ENCODE measurements at regions not wholly inside any gene's neighbourhood (a gene's known extent, or its start where the extent isn't known, plus 50 kb on each side); places are given as distances from the start of the nearest gene placed in this dataset.

DNA sequence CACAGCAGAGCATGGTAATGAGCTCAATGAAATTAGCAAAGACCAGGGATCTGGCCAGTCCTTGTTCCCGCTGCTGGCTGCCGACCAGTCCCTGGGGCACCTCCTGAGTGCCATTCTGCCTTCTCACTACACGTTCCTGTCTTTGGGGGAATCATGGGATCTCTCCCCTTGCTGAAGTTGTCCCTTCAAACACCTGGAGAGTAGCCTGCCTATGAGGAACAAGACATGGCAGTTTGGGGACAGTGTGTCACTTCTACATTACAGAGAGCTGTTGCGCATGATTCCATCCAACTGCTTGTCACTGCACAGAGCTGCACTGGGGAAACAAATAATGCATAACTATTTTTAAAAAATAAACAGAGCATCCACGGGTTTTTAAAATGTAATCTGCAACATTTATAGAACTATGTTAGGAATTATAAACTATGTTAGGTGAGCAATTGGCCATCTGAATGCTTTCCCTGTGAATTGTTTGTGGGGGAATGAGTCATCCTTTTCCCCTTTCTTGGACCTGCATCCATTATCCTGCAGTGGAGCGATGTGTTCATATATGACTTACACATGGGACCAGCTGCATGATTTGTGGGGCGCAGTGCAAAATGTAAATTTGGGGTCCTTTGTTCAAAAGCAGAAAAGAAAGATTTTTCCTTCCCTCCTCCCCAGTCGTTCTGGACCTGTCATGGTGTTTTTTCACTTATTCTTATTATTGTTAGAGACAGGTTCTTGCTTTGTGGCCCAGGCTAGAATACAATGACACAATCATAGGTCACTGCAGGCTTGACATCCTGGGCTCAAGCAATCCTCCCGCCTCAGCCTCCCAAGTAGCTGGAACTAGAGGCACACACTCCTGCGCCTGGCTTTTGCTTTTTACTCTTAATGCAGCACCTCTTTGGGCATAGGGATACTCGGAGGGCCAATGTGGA is 115.0 kb upstream of the TBL1X start:
- intact Hi-C loops (cut with DNase I): loop anchor here in 4 of 10 donors (10.0 kb wide), 4 partner anchors 95 to 345 kb away; partner anchors contain the start of gene TBL1X (in 2 of the 4)
- TF ChIP-seq, protein P1, sequence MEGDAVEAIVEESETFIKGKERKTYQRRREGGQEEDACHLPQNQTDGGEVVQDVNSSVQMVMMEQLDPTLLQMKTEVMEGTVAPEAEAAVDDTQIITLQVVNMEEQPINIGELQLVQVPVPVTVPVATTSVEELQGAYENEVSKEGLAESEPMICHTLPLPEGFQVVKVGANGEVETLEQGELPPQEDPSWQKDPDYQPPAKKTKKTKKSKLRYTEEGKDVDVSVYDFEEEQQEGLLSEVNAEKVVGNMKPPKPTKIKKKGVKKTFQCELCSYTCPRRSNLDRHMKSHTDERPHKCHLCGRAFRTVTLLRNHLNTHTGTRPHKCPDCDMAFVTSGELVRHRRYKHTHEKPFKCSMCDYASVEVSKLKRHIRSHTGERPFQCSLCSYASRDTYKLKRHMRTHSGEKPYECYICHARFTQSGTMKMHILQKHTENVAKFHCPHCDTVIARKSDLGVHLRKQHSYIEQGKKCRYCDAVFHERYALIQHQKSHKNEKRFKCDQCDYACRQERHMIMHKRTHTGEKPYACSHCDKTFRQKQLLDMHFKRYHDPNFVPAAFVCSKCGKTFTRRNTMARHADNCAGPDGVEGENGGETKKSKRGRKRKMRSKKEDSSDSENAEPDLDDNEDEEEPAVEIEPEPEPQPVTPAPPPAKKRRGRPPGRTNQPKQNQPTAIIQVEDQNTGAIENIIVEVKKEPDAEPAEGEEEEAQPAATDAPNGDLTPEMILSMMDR (IDR thresholded peaks at IDR 0.05): no peak
- no peak for ATAC-seq
- Histone ChIP-seq H3K9me3 (no peaks in the 10 kb centered on the region), H3K27me3 (no peaks in the 10 kb centered on the region), H3K27ac (no peak overlapping the region), H3K36me3 (no peaks in the 10 kb centered on the region), H3K4me3 (no peak overlapping the region), H3K4me1 (peaks cover 0 to 26% (median 0%) of the 10 kb centered on the region in 9 donors)
- no peak for DNase-seq
- WGBS, 2 donors: 76 to 81% methylated on average over 11 of the region's 11 CpGs

DNA sequence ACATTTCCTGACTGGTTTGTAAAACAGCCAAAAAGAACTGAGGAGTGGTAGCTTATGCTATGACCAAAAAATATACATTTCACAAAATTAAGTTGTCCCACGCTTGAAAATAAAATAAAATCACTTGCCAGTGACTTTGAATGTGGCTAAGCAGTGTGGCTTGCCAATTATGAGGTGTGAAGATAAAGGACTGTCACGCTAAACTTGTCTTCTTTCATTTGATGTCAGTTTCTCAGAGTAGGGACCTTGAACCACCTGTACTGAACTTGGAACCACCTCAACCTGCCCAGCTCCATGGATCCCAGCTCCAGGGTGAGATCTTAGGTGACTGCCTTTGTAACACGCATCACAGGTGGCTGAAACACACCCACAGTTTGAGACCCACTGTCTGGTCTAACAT is 113.7 kb upstream of the TBL1X start:
- H3K27ac ChIP-seq: peak overlapping the region in 1 of 10 donors; percentile 67
- 75 to 84% methylated on average over 3 of the region's 3 CpGs for WGBS, 2 donors
- DNase-seq (no peak), ATAC-seq (no peak)
- no peaks in the 10 kb centered on the region for H3K27me3 ChIP-seq
- H3K9me3 ChIP-seq: no peaks in the 10 kb centered on the region
- intact Hi-C loops (cut with DNase I): loop anchor here in 2 of 10 donors (10.0 kb wide), 2 partner anchors 94 to 104 kb away; no protein-coding TSS in a partner anchor
- no peak overlapping the region for H3K4me3 ChIP-seq
- H3K36me3 ChIP-seq: no peaks in the 10 kb centered on the region
- peaks cover 0 to 38% (median 0%) of the 10 kb centered on the region in 9 donors for H3K4me1 ChIP-seq
- TF ChIP-seq, protein P1 (IDR thresholded peaks at IDR 0.05): no peak

DNA sequence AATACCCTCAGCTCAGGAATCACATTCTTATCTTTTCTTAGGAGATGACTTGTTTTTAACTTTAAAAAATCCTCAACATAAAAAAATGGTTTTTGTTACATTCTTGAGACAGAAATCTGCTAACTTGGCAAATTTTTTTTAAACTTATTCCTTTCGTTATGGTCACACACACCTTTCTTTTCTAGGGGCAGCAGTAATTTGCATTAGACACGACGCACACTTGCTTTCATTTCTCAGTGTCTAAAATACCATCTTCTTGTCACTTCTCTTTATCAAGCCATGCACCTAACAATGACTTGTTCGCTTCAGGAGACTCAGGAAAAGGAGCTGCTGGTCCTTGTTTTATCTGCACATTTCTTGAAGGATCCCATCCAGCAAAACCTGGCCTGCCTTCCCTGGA is 112.6 kb upstream of the TBL1X start:
- 57 to 89% methylated on average over 4 of the region's 4 CpGs for WGBS, 2 donors
- peaks cover 0 to 38% (median 0%) of the 10 kb centered on the region in 9 donors for H3K4me1 ChIP-seq
- H3K9me3 ChIP-seq: no peaks in the 10 kb centered on the region
- TF ChIP-seq, protein P1 (IDR thresholded peaks at IDR 0.05): no peak
- DNase-seq: no peak
- peak overlapping the region in 1 of 10 donors; percentile 8 for H3K4me3 ChIP-seq
- H3K36me3 ChIP-seq: no peaks in the 10 kb centered on the region
- ATAC-seq: no peak
- peak overlapping the region in 1 of 10 donors; percentile 67 for H3K27ac ChIP-seq
- no peaks in the 10 kb centered on the region for H3K27me3 ChIP-seq
- intact Hi-C loops (cut with DNase I): loop anchor here in 2 of 10 donors (10.0 kb wide), 2 partner anchors 93 to 103 kb away; no protein-coding TSS in a partner anchor

DNA sequence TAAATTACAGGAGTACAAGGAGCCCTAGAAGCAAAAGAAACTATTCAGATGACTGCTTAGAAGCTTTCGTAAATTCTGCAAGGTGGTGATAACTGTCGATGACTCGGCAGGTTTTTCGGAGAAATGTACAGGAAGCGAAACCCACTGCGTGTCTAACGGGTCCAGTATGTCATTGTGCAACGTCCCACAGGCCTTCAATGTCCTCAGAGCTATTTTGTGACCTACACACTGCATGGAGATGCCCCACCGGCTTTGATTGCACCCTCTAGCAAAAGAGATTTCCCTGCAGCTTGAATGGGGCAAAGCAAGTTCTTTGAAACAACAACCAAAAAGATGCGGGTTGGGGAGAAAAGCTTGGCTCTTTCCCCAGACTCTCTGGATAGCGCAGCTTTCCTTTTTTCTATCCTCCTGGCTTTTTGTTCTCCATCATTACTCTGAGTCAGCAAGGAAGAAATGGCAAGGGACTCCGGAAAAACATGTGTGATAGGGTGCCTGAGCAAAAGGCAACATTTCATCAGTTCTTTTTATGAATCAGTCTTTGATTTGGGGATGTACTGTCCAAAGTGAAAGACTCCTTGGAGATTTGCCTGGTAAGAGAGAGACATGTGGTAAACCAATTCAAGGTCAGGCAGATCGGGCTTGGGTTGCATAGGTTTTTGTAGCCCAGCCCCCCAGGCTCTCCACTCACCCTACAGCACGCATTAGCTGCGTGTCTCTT is 112.0 kb upstream of the TBL1X start:
- Histone ChIP-seq H3K4me3 (peak overlapping the region in 1 of 10 donors; percentile 8), H3K4me1 (peaks cover 0 to 38% (median 0%) of the 10 kb centered on the region in 9 donors), H3K36me3 (no peaks in the 10 kb centered on the region), H3K27me3 (no peaks in the 10 kb centered on the region), H3K9me3 (no peaks in the 10 kb centered on the region), H3K27ac (peak overlapping the region in 1 of 10 donors; percentile 67)
- TF ChIP-seq, protein P1 (IDR thresholded peaks at IDR 0.05): no peak
- intact Hi-C loops (cut with DNase I): loop anchor here in 2 of 10 donors (10.0 kb wide), 2 partner anchors 92 to 102 kb away; no protein-coding TSS in a partner anchor
- ATAC-seq: peak in 4 of 8 donors; percentile 43 to 66 (median 55)
- no peak for DNase-seq
- 45 to 57% methylated on average over 15 of the region's 15 CpGs for WGBS, 2 donors

Measured in heart right ventricle (tissue), 16 donors.